ENCODE measurements at regions not wholly inside any gene's neighbourhood (a gene's known extent, or its start where the extent isn't known, plus 50 kb on each side); places are given as distances from the start of the nearest gene placed in this dataset.

DNA sequence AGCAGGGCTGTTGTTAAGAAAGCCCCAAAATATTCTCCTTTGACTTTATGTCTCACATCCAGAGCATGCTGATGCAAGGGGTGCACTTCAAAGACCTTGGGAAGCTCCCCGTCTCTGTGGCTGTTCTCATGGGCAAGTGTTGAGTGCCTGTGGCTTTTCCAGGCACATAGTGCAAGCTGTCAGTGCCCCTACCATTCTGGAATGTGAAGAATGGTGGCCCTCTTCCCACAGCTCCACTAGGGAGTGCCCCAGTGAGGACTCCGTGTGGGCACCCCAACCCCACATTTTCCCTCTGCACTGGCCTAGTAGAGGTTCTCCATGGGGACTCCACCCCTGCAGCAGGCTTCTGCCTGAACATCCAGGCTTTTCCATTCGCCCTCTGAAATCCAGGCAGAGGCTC is 673.7 kb downstream of the HTR1B start:
- H3K4me3 ChIP-seq (replicated peaks; ENCODE audit: low read depth, low read length), result no peak overlapping the region
- TF ChIP-seq, protein P1, sequence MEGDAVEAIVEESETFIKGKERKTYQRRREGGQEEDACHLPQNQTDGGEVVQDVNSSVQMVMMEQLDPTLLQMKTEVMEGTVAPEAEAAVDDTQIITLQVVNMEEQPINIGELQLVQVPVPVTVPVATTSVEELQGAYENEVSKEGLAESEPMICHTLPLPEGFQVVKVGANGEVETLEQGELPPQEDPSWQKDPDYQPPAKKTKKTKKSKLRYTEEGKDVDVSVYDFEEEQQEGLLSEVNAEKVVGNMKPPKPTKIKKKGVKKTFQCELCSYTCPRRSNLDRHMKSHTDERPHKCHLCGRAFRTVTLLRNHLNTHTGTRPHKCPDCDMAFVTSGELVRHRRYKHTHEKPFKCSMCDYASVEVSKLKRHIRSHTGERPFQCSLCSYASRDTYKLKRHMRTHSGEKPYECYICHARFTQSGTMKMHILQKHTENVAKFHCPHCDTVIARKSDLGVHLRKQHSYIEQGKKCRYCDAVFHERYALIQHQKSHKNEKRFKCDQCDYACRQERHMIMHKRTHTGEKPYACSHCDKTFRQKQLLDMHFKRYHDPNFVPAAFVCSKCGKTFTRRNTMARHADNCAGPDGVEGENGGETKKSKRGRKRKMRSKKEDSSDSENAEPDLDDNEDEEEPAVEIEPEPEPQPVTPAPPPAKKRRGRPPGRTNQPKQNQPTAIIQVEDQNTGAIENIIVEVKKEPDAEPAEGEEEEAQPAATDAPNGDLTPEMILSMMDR (IDR thresholded peaks at IDR 0.05; ENCODE audit: low read length, missing control alignments), result no peak
- no peak for DNase-seq (ENCODE audit: low read depth)

- H3K4me3 ChIP-seq (replicated peaks; ENCODE audit: low read depth, low read length), result no peak overlapping the region
- TF ChIP-seq, protein P1 (IDR thresholded peaks at IDR 0.05; ENCODE audit: low read length, missing control alignments), result no peak
- DNase-seq (ENCODE audit: low read depth), result no peak
Observed at GRCh38 chr6:76788155-76788554, 675.1 kb downstream of the HTR1B start.

DNA sequence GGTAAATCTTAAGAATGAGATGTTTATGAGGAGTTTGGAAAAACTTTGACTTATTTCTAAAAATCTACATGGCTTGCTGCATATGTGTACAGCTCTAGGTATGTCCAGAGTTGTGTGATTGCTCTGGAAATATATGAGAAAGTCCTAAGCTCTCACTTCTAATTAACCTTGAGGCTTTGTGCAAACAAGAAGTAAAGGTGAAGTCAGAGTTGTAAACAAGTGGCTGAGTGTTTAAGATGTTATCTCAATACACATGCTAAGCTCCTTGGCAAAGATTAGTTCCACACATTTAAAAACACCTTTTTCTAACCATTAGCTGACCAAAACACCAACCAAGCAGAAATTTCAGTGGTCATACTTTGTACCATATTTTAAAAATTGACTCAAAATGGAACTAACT is 684.2 kb downstream of the HTR1B start:
- TF ChIP-seq, protein P1 (IDR thresholded peaks at IDR 0.05; ENCODE audit: low read length, missing control alignments), result no peak
- DNase-seq (ENCODE audit: low read depth), result no peak
- no peak overlapping the region for H3K4me3 ChIP-seq (replicated peaks; ENCODE audit: low read depth, low read length)

DNA sequence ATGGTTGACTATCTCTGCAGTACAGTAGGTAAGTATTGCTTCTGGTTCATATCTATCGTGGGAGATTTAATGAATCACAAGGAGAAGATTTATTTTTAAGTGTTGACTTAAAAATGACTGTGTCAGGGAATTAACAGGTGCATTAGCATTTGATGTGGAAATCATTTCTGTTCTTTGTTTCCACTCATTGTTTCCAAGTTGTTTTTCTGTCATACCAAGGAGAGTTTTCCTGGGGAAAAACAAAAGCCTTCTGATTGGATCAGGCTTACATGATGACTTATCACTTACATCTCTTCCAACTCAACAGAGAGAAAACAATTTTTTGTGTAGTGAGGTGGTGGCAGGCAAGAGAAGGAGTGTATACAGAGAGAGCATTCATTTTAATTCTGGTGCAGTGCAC is 686.4 kb downstream of the HTR1B start:
- no peak for DNase-seq (ENCODE audit: low read depth)
- TF ChIP-seq, protein P1 (IDR thresholded peaks at IDR 0.05; ENCODE audit: low read length, missing control alignments), result no peak
- H3K4me3 ChIP-seq (replicated peaks; ENCODE audit: low read depth, low read length), result no peak overlapping the region

DNA sequence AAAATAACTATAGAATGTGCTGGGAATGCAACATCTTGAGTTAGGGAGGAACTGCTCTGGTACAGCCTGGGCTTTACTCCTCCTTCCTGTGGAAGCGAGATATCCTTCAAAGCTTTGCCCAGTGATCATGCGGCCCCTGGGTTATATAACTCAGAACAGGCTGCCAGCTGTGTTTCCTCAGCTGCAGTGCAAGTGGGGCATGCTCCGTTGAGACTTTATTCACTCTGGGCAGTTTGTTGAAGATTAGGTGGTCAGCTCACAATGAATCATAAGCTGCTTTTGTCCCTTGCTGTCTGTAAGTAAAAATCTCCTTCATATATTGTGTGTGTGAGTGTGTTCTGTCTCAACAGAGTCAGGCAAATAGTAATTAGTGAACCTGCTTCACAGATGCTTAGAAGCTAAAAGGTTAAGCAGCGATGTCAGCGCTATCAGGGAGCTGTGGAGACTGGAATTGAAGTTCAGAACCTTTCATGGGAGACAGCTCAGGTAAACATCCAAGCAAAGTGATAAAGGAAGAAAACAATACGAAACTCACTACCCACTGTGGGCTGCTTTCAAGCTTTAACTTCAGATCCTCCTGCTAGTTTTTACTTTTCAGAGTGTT is 688.4 kb downstream of the HTR1B start:
- no peak overlapping the region for H3K4me3 ChIP-seq (replicated peaks; ENCODE audit: low read depth, low read length)
- peak; percentile 51 for DNase-seq (ENCODE audit: low read depth)
- TF ChIP-seq, protein P1 (IDR thresholded peaks at IDR 0.05; ENCODE audit: low read length, missing control alignments), result no peak

- TF ChIP-seq, protein P1 (IDR thresholded peaks at IDR 0.05; ENCODE audit: low read length, missing control alignments), result no peak
- no peak for DNase-seq (ENCODE audit: low read depth)
- H3K4me3 ChIP-seq (replicated peaks; ENCODE audit: low read depth, low read length), result no peak overlapping the region
Observed at GRCh38 chr6:76772951-76773350, 690.3 kb downstream of the HTR1B start.

DNA sequence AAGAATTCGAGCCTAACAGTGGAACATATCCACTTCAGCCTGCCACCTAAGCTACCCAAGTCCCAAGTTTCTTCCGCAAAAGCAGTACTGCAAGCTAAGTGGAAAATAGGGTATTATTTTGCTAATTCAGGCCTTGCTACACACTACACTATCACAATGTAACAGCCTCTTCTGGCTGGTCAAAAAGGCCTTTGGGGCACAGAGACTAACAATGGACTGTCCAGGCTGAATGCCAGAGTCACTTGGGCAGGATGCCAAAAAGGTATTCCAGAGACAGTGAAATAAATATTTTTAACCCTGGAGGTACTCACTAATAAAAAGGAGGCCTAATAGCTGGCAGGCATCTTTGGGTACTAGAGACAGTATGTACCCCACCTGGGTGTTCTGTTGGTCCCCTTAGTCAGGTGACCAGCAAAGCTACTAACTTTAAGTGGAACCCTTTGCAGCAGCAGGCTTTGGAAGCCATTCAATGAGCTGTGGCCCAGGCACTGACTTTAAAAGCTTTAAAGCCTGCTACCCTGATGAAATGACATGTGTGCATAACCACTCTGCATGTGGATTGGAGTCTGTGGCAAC is 692.1 kb downstream of the HTR1B start:
- H3K4me3 ChIP-seq (replicated peaks; ENCODE audit: low read depth, low read length), result no peak overlapping the region
- DNase-seq (ENCODE audit: low read depth), result peak; percentile 58
- TF ChIP-seq, protein P1 (IDR thresholded peaks at IDR 0.05; ENCODE audit: low read length, missing control alignments), result no peak

Data from fibroblast of pulmonary artery (primary cell).